ENCODE measurements at regions not wholly inside any gene's neighbourhood (a gene's known extent, or its start where the extent isn't known, plus 50 kb on each side); places are given as distances from the start of the nearest gene placed in this dataset.

DNA sequence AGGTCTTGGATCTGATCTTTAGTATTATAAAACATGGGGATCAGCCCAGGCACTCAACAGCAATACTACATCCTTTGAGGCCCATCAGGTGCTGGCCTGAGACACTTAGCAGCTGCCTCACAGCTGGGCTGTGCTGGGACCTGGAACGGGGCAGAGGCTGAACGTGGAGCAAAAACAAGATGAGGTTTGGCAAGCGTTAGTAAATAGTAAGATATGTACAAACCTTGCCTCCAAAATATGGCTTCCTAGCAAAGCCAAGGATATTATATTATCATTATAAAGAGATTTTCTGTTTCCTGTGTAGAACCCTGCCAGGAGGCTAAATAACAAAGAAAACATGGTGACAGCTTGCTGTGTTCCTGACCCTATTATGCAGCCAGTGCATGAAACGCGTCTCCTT, 60.0 kb upstream of the SPON1 start:
- no peaks in the 10 kb centered on the region for H3K79me2 ChIP-seq (ENCODE audit: insufficient read depth, low read length)
- no peak for DNase-seq
- no peak overlapping the region for H2AFZ ChIP-seq (ENCODE audit: insufficient read depth, low read depth, low read length, poor library complexity, severe bottlenecking)
- H3K27me3 ChIP-seq (ENCODE audit: control insufficient read depth in 2 of 2, insufficient read depth in 2 of 2, low read length in 2 of 2) = no peaks in the 10 kb centered on the region
- Mint-ChIP-seq H3K4me3 (no peak overlapping the region), H3K27ac (no peak overlapping the region), H3K27me3 (ENCODE audit: low read depth in 3 of 3) (peaks cover 0 to 2% (median 0%) of the 10 kb centered on the region in 3 donors), H3K9me3 (peaks cover 0 to 10% (median 5%) of the 10 kb centered on the region in 7 donors), H3K4me1 (no peaks in the 10 kb centered on the region), H3K36me3 (no peaks in the 10 kb centered on the region)
- WGBS (ENCODE audit: insufficient coverage) = 100% methylated on average over 1 of the region's 5 CpGs
- TF ChIP-seq, protein P1, sequence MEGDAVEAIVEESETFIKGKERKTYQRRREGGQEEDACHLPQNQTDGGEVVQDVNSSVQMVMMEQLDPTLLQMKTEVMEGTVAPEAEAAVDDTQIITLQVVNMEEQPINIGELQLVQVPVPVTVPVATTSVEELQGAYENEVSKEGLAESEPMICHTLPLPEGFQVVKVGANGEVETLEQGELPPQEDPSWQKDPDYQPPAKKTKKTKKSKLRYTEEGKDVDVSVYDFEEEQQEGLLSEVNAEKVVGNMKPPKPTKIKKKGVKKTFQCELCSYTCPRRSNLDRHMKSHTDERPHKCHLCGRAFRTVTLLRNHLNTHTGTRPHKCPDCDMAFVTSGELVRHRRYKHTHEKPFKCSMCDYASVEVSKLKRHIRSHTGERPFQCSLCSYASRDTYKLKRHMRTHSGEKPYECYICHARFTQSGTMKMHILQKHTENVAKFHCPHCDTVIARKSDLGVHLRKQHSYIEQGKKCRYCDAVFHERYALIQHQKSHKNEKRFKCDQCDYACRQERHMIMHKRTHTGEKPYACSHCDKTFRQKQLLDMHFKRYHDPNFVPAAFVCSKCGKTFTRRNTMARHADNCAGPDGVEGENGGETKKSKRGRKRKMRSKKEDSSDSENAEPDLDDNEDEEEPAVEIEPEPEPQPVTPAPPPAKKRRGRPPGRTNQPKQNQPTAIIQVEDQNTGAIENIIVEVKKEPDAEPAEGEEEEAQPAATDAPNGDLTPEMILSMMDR (IDR thresholded peaks at IDR 0.05) = no peak
- no peak overlapping the region for H3K9ac ChIP-seq (ENCODE audit: insufficient read depth, low read length, poor library complexity, severe bottlenecking)
- intact Hi-C loops (cut with micrococcal nuclease) = no loop called here
- no peaks in the 10 kb centered on the region for H3K4me1 ChIP-seq (ENCODE audit: control insufficient read depth in 1 of 2, insufficient read depth in 2 of 2, low read length in 2 of 2)
- no peak overlapping the region for H3K4me2 ChIP-seq (replicated peaks; ENCODE audit: extremely low read depth, low read length, poor library complexity, severe bottlenecking)
- no peaks in the 10 kb centered on the region for H4K20me1 ChIP-seq (ENCODE audit: insufficient read depth, low read length)
- H3K4me3 ChIP-seq (replicated peaks in 1 of 3; ENCODE audit: low read depth in 2 of 3, low read length in 3 of 3) = no peak overlapping the region
- H3K36me3 ChIP-seq (replicated peaks in 1 of 2; ENCODE audit: control insufficient read depth in 1 of 2, insufficient read depth in 2 of 2, low read length in 2 of 2) = no peaks in the 10 kb centered on the region
- no peaks in the 10 kb centered on the region for H3K9me3 ChIP-seq (replicated peaks in 1 of 2; ENCODE audit: control insufficient read depth in 1 of 2, insufficient read depth in 1 of 2, low read length in 2 of 2)
- no peak overlapping the region for H3K27ac ChIP-seq (ENCODE audit: low read depth in 1 of 2, low read length in 2 of 2)

- DNase-seq = no peak
- H3K9ac ChIP-seq (ENCODE audit: insufficient read depth, low read length, poor library complexity, severe bottlenecking) = no peak overlapping the region
- no peak overlapping the region for H3K27ac ChIP-seq (ENCODE audit: low read depth in 1 of 2, low read length in 2 of 2)
- no peaks in the 10 kb centered on the region for H3K36me3 ChIP-seq (replicated peaks in 1 of 2; ENCODE audit: control insufficient read depth in 1 of 2, insufficient read depth in 2 of 2, low read length in 2 of 2)
- H3K4me2 ChIP-seq (replicated peaks; ENCODE audit: extremely low read depth, low read length, poor library complexity, severe bottlenecking) = no peak overlapping the region
- TF ChIP-seq, protein P1 (IDR thresholded peaks at IDR 0.05) = no peak
- 100% methylated on average over 1 of the region's 3 CpGs for WGBS (ENCODE audit: insufficient coverage)
- Mint-ChIP-seq H3K36me3 (no peaks in the 10 kb centered on the region), H3K4me3 (no peak overlapping the region), H3K9me3 (peaks cover 0 to 17% (median 9%) of the 10 kb centered on the region in 7 donors), H3K27me3 (ENCODE audit: low read depth in 3 of 3) (peaks cover 0 to 2% (median 0%) of the 10 kb centered on the region in 3 donors), H3K4me1 (no peaks in the 10 kb centered on the region), H3K27ac (no peak overlapping the region)
- intact Hi-C loops (cut with micrococcal nuclease) = no loop called here
- no peak overlapping the region for H2AFZ ChIP-seq (ENCODE audit: insufficient read depth, low read depth, low read length, poor library complexity, severe bottlenecking)
- no peaks in the 10 kb centered on the region for H3K4me1 ChIP-seq (ENCODE audit: control insufficient read depth in 1 of 2, insufficient read depth in 2 of 2, low read length in 2 of 2)
- H3K9me3 ChIP-seq (replicated peaks in 1 of 2; ENCODE audit: control insufficient read depth in 1 of 2, insufficient read depth in 1 of 2, low read length in 2 of 2) = no peaks in the 10 kb centered on the region
- no peaks in the 10 kb centered on the region for H3K79me2 ChIP-seq (ENCODE audit: insufficient read depth, low read length)
- no peaks in the 10 kb centered on the region for H4K20me1 ChIP-seq (ENCODE audit: insufficient read depth, low read length)
- H3K4me3 ChIP-seq (replicated peaks in 1 of 3; ENCODE audit: low read depth in 2 of 3, low read length in 3 of 3) = no peak overlapping the region
- H3K27me3 ChIP-seq (ENCODE audit: control insufficient read depth in 2 of 2, insufficient read depth in 2 of 2, low read length in 2 of 2) = no peaks in the 10 kb centered on the region
Measured at GRCh38 chr11:13905137-13905781, 57.3 kb upstream of the SPON1 start.

Data from CD14-positive monocyte (primary cell).